GM21528 (cell line): ENCODE measurements at regions not wholly inside any gene's neighbourhood (a gene's known extent, or its start where the extent isn't known, plus 50 kb on each side); places are given as distances from the start of the nearest gene placed in this dataset.
"Not testable (repeated sequence)": the region's sequence is repeated elsewhere in the genome, so short reads cannot be mapped to it uniquely, and the experiment has no call there.

Source experiments
- ATAC-seq: cut with Tn5 transposase; IDR thresholded peaks from one replicate; pipeline ENCODE4 v1.9.1; 2021; ENCODE audit warnings: mild to moderate bottlenecking, moderate library complexity; ENCODE audit not compliant: unreplicated experiment, low FRiP score

DNA sequence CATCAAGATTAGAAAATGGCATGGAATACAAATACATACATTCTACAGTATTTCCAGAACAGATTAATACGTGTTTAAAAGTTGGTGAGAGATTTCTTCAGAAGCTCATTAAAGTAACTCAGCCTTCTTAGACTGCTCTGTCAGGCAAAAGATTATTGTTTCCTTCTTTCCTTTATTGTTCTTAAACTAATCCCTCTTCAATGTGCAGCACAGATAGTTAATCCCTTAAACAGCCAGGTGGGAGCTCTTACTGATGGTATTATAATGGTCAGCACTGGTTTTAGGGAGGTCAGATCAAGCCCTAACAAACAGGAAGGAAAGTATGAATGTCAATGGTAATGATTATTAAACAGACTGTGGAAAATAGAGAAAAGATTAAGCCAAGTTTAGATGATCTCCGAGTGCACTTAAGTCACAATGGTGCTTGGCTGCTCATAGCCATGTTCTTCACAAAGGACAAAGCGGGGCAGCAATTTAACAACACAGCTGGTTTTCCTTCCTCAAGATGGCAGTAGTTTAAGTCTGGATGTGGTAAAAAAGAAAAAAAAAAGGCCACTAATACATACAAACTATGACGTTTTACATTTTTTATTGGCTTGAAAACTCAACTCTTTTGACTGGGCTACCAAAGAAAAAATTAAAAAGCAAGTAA is 992.6 kb downstream of the PCDH9 start:
- no peak for ATAC-seq

DNA sequence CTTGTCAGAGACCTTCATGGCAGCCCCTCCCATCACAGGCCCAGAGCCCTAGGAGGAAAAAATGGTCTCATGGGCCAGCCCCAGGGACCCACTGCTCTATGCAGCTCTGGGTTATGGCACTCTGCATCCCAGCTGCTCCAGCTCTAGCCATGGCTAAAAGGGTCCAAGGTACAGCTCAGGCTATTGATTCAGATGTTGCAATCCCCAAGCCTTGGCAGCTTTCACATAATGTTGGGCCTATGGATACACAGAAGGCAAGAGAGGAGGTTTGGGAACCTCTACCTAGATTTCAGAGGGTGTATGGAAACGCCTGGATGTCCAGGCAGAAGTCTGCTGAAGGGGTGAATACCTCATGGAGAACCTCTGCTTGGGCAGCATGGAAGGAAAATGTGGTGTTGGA is 996.0 kb downstream of the PCDH9 start:
- ATAC-seq: no peak

DNA sequence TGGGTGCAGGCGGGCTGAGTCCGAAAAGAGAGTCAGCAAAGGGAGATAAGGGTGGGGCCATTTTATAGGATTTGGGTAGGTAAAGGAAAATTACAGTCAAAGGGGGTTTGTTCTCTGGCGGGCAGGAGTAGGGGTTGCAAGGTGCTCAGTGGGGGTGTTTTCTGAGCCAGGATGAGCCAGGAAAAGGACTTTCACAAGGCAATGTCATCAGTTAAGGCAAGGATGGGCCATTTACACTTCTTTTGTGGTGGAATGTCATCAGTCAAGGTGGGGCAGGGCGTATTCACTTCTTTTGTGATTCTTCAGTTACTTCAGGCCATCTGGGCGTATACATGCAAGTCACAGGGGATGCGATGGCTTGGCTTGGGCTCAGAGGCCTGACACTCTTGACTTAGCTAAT is 998.2 kb downstream of the PCDH9 start:
- ATAC-seq: not testable (repeated sequence)

DNA sequence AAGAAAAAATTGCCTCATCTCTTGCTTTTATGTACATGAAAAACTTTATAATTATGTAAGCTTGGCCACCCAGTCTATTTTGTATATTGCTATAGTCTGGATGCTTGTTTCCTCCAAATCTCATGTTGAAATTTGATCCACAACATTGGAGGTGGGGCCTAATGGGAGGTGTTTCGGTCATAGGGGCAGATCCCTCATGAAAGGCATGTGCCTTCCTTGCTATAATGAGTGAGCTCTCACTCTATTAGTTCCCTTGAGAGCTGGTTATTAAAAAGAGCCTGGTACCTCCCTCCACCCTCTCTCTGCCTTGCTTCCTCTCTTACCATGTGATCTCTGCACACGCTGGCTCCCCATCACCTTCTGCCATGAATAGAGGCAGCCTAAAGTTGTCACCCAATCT is 1005.1 kb downstream of the PCDH9 start:
- ATAC-seq: no peak

DNA sequence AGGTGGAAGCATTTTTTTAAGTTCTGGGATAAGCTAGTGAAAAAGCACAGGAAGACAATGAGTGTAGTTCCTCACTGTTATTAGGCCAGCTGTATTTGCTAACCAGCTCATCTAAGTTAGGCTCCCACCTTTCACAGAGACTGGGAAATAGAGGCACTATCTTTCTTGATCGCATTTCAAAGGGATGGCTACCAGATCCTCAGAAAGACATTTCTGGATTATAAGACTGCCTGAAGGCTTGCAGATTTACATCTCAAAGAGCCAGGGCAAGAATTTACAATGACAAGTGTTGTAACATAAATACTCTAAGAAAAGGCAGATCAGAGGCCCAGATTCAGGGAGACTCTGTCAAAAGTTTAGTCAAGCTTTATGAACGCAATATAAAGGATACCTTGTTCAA is 1005.5 kb downstream of the PCDH9 start:
- no peak for ATAC-seq

DNA sequence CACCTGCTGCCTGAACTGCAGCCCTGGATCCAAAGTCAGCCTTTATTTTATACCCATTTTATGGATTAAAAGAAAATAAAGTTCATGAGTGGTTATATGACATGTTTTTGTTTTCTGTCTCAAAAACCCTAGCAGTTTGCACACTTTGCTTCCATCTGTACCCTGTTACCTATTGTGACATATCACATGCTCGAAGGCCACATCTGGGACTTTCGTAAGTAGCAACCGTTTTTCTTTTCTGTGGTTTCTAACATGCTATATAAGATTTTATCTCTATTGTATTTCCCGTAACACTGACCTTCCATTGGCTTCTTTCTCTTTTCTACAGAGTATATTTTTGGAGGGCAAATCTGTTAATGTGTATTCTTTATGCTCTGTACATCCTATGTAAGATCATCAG is 1007.2 kb downstream of the PCDH9 start:
- peak; percentile 73 for ATAC-seq

DNA sequence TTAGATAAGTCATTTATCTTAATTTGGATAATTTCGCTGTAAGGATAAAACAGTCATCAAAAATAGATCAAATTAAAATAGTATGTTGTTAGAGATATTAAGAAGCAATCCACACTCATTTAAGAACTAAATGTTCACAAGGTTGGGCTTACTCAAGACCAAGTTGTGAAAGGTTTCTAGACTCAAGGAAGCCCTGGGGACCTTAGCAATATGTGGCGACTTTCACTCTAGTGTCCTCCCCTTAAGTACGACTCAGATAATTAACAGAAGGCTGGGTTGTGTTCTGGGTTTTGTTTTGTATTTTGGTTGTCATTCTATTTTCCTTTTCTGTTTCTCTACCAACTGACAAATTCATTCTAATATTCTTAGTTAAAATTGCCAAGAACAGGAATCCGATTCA is 1008.0 kb downstream of the PCDH9 start:
- ATAC-seq: no peak

DNA sequence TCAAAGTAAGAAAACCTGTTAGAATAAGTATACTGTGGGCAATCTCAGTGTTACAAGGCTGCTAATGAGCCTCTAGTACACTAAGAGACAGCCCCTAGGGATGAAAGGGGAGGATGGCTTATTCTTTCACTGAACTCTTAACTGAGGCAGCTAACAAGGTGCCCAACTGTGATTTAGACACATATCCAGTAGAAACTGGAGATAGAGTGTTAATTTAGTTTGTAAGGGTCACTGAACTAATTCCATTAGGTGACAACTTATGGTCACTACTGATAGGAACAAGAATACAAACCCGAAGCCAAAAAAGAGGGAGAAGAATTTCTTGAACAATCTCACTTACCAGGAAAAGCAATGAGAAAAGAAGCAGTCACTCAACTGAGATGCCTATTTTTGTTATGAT is 1010.6 kb downstream of the PCDH9 start:
- ATAC-seq: no peak

DNA sequence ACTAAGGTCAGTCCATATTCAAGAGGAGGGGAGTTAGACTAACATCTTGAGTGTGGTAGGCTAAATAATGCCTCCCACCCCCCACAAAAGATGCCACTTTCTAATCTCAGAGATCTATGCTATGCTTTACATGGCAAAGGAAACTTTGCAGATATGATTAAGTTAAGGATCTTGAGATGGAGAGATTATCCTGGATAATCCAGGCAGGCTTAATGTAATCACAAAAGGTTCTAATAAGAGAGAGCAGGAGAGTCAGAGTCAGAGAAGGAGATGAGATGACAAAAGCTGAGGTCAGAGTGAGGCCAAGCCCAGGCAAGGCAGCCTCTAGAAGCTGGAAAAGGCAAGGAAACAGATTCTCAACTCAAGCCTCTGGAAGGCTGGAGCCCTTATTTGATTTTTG is 1011.6 kb downstream of the PCDH9 start:
- no peak for ATAC-seq

DNA sequence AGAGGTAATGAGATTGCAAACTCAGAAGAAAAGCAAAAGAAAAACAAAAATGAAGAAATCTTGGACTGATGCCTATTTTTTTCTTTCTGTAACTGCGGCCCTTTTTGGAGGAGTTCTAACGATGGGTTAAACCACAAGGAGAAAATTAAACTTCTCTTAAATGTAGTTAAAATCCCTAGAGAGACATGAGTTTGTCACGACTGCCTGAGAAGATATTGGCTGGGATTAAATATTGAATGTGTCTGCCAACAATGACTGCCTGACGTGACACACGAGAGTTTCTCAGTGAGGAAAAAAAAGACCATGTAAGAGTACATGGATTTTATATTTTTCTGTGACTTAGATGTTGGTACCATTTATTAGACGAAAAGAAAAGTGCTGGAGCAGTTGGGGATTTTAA is 1013.4 kb downstream of the PCDH9 start:
- ATAC-seq: no peak

DNA sequence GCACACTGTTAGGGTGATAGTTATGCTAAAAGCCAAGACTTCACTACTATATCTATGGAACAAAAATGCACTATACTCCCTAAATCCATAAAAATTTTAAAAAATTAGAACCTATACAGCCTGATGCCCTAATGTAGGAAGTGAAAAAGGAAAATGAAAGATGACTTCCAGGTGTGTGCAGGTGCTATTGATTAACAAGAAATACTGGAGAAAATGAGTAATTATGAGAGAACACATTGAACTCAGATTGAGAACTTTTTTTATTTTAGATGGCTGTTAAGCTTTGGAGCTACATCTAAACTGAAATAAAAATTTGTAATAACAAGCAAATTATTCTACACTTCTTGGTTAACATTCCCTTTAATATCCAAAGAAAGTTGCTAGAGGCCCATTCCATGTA is 1015.7 kb downstream of the PCDH9 start:
- no peak for ATAC-seq

DNA sequence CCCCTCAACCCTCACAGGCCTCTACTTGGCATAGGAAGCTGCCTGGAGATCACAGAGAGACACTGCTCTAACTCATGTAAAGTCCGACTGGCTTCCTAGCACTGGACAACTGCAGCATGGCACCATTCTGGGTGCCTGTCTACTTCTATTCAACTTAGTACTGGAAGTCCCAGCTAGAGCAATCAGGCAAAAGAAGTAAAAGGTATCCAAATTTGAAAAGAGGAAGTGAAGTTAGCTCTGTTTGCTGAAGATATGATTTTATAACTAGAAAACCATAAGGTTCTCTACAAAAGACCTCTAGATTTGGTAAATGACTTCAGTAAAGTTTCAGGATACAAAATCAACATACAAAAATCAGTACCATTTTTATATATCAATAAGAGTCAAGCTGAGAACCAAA is 1017.6 kb downstream of the PCDH9 start:
- ATAC-seq: no peak

DNA sequence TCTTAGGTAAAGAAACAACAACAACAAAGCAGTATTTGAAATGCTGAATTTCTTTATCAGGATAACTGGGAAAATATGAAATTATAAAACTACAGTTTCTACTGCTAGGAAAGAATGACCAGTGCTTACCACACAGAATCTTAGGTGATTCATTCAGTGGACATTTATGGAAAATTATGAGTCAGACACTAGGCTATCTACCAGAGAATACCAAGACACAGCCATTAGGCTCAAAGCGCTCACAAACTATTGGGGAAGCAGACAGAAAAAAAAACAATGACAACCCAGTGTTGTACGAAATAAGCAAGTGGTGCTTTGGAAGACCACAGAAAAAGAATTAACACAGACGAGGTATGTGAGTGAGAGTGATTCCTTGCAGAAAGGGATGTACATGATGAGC is 1019.5 kb downstream of the PCDH9 start:
- no peak for ATAC-seq

DNA sequence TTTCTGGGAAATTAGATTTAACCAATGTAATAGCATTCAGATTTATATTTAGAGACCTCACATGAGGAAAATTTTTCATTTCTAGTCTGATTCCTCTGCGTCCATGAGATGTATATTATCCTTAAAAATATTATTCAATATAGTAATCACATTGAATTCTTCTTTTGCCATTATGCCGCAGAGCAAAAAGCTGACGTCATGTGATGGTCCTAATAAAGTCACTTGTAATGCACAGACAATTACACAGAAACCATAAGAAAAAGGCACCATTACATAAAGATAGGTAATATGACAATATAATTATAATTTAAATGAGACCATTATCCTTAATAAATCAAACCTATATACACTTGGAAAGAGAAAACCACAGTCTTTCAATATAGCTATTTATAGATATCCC is 1021.5 kb downstream of the PCDH9 start:
- no peak for ATAC-seq

DNA sequence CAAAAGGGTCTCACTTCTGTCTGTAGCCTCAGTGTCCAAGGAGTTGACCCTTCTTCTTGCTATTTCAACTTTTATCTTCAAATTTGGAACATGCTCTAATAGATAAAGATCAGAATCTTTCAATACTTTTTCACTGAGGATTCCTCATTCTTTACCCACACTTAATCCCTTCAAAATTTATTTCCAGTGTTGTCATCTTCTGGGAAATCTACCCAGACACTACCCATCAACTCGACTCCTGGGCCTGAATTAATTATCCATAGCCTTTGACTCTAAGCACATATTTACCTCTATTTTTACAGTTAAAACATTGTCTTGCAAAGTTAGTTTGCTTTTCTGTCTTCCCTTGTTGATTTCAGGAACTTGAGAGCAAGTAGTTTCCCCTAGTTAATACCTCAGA is 1022.5 kb downstream of the PCDH9 start:
- no peak for ATAC-seq

DNA sequence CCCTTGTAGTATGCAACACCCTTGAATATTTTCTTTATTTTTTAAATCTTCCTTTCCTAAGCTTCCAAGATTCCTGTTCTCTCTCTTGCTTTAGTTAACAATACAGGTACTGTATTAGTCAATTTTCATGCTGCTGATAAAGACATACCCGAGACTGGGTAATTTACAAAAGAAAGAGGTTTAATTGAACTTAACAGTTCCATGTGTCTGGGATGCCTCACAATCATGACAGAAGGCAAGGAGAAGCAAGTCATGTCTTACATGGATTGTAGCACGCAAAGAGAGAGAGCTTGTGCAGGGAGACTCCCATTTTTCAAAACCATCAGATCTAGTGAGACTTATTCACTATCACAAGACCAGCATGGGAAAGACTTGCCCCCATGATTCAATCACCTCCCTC is 1024.3 kb downstream of the PCDH9 start:
- no peak for ATAC-seq

DNA sequence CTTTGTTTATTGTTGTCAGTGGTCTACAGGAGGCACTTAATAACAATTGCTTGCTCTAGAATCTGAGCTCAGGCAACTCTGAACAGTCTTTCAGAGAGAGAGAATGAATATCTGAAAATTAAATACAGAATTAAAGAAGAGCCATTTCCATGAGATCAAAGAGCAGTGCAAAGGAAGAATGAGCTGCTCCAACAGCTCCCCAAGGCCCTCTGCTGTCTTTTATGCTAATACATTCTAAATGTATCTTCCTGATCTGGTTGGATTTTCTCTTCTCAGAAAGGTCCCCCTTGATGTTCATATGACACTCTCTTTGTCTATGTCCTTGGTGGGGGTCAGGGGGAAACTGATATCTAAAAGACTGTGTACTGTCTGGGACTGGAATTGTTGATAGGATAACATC is 1029.6 kb downstream of the PCDH9 start:
- ATAC-seq: no peak

DNA sequence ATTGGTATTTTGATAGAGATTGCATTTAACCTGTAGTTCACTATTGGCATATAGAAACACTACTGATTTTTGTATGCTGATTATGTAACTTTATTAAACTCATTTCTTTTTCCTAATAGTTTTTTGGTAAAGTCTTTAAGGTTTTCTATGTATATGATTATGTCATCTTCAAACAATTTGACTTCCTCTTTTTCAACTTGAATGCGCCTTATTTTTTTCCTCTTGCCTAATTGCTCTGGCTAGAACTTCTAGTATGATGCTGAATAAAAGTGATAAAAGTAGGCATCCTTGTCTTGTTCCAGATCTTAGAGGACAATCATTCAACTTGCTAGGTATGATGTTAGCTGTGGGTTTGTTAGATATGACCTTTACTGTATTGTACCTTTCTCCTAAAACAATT is 1034.9 kb downstream of the PCDH9 start:
- ATAC-seq: no peak

DNA sequence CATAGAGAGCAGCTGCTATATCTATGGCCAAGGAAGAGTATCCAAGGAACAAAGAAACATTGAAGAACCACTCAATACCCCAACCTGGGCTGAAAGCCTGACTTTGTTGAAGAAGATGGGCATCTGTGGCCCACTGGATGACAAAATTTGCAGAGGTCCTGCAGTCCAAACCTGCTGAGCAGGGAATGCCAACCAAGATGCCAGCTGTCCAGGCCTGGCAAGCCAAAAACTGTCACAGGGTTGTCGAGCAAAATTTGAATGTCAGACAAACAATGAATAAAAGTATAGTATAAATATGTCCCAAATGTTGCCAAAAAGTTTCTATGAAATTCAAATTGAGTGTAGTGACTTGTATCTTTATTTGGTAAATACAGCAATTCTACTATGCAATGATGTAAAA is 1040.2 kb downstream of the PCDH9 start:
- no peak for ATAC-seq

DNA sequence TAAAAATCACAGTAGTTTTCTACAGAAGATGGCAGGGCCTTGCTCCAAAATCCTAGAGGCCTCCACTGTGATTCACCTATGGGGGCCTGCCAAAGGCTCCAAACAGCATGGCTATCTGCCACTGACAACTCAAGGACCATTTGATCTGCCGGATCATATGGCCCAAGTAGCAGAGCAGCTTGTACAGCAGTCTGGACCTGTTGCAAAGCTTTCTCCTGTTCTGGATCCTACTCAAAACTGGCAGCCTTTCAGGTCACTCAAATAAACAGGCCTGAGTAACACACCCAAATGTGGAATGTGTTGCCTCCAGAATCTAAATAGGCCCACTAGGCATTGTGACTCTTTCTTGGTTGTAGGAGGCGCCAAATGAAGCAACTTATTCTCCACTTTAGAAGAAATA is 1049.3 kb downstream of the PCDH9 start:
- ATAC-seq: no peak

DNA sequence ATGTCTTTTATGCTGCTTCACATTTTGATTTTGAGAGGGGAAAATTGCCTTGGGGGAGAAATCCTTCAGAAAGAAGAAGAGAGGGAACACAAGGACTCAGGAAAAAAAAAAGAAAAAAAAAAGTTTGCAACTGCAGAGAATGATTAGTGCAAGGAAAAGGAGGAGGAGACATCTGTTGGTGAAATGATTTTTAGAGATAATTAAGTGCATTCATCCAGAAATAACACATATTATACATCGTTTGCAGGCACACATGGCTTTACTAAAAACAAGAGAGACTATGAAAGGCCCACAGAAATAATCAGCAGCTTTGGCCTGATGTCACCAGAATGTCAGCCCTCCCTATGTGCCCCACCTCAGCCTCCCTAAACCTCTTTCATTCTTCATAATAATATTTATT is 1058.2 kb downstream of the PCDH9 start:
- no peak for ATAC-seq

DNA sequence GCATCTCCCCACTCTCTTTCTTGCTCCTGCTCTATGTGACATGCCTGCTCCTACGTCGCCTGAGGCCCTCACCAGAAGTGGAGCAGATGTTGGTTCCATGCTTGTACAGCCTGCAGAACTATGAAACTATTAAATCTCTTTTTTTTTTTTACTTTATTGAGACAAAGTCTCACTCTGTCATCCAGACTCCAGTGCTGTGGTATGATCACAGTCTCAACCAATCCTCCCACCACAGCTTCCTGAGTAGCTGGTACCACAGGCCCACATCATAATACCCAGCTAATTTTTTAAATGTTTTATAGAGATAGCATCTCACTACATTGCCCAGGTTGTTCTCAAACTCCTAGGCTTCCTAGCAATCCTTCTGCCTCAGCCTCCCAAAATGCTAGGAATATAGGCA is 1067.7 kb downstream of the PCDH9 start:
- no peak for ATAC-seq

DNA sequence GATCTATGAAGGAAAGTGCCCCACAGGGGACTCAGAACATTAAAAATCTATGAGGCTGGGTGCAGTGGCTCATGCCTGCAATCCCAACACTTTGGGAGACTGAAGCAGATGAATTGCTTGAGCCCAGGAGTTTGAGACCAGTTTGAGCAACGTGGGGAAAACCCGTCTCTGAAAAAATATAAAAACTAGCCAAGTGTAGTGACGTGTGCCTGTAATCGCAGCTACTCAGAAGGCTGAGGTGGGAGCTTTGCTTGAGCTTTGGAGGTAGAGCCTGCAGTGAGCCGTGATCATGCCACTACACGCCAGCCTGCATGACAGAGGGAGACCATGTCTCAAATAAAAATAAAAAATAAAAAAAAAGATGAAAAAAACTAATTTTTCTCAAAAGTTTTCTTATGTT is 1070.6 kb downstream of the PCDH9 start:
- ATAC-seq: peak; percentile 82
